SK-N-MC (cell line): ENCODE measurements at regions not wholly inside any gene's neighbourhood (a gene's known extent, or its start where the extent isn't known, plus 50 kb on each side); places are given as distances from the start of the nearest gene placed in this dataset.

Source experiments
- DNase-seq: peaks from one replicate; pipeline ENCODE4 v3.0.0-alpha.2; 2011; ENCODE audit warnings: low read depth, low spot score
- H3K27ac ChIP-seq: fragments of 200-600 bp; sonication (generic); 2 replicates; pipeline ENCODE4 v1.5.1; 2016; ENCODE audit warnings: mixed run types
- H3K36me3 ChIP-seq: fragments of 200-600 bp; sonication (generic); 2 replicates; pipeline ENCODE4 v1.6.1; 2017; ENCODE audit warnings: antibody characterized with exemption, low read length, mixed read lengths; ENCODE audit not compliant: insufficient read depth
- H3K4me3 ChIP-seq: fragments of 200-600 bp; sonication (generic); 2 replicates; pipeline ENCODE4 v1.5.1; 2016
- H3K9ac ChIP-seq: fragments of 200-600 bp; sonication (generic); 2 replicates; pipeline ENCODE4 v1.8.0; 2017; ENCODE audit warnings: mixed run types, mixed read lengths; ENCODE audit not compliant: insufficient read length
- H3K9me3 ChIP-seq: fragments of 200-600 bp; sonication (generic); 2 replicates; pipeline ENCODE4 v1.6.1; 2017; ENCODE audit warnings: low read depth, mild to moderate bottlenecking, antibody characterized with exemption, low read length, moderate library complexity, mixed read lengths
- EZH2 ChIP-seq: fragments of 200-600 bp; sonication (generic); IDR thresholded peaks from one replicate; pipeline ENCODE4 v1.6.1; 2017; ENCODE audit warnings: antibody characterized with exemption
- FOXP2 ChIP-seq: optimal IDR thresholded peaks from 2 replicates; pipeline ENCODE3; 2011; ENCODE audit warnings: mild to moderate bottlenecking, moderate library complexity; ENCODE audit not compliant: insufficient read depth; ENCODE audit errors: extremely low read length, control extremely low read depth
- POLR2AphosphoS5 ChIP-seq: IDR thresholded peaks from 2 replicates; pipeline ENCODE4 v1.6.1; 2012; ENCODE audit warnings: mild to moderate bottlenecking, low read depth, low read length, borderline replicate concordance

DNA sequence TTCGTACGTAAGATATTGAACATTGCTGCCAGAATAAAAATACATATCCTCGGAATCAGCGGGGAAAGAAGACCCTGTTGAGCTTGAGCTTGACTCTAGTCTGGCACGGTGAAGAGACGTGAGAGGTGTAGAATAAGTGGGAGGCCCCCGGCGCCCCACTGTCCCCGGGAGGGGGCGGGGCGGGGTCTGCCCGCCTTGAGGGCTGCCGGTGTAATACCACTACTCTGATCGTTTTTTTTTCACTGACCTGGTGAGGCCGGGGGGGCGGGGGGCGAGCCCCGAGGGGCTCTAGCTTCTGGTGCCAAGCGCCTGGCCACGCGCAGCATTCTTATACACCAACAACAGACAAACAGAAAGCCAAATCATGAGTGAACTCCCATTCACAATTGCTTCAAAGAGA, 324.0 kb upstream of the REG3G start:
- no peak overlapping the region for H3K27ac ChIP-seq
- H3K4me3 ChIP-seq, result no peak overlapping the region
- DNase-seq, result no peak
- H3K9ac ChIP-seq, result no peak overlapping the region
- no peaks in the 10 kb centered on the region for H3K9me3 ChIP-seq
- H3K36me3 ChIP-seq, result 0 out of 2 replicates have a peak, but pooled peaks cover 1% of the 10 kb centered on the region
- TF ChIP-seq EZH2, result no peak
- TF ChIP-seq POLR2AphosphoS5, result no peak

DNA sequence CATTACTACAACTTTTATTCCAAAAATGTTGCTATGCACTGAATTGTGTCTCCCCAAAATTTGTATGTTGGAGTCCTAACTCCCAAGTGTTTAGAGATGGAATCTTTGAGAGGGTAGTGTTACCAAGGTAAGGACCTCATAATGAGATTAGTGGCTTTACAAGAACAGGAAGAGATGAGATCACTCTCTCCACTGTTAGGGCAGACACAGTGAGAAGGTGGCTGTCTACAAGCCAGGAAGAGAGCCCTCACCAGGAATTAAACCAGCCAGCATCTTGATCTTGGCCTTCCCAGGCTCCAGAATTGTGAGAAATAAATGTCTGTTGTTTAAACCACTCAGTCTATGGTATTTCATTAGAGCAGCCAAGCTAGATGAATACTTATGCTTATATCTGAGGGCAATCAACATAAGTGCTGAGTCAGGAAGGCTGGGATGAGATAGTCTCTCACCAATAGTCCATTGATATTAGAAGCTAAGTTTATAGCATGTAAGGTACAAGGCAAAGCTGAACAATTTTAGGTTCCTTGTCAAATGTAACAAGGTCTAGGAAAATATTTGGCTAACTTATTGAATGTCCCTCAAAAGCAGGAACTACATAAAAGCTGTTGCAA, 317.6 kb upstream of the REG3G start:
- 0 out of 2 replicates have a peak overlapping the region, but pooled peaks have one; percentile 12 for H3K4me3 ChIP-seq
- H3K9ac ChIP-seq, result no peak overlapping the region
- H3K9me3 ChIP-seq, result peaks cover 2% of the 10 kb centered on the region; the same call in 1 of the 2 replicates
- peaks cover 10% of the 10 kb centered on the region for H3K36me3 ChIP-seq
- H3K27ac ChIP-seq, result peak overlapping the region; percentile 90
- TF ChIP-seq FOXP2 (no peak), EZH2 (no peak), POLR2AphosphoS5 (no peak; the same call in 1 of the 2 replicates)
- DNase-seq, result no peak

DNA sequence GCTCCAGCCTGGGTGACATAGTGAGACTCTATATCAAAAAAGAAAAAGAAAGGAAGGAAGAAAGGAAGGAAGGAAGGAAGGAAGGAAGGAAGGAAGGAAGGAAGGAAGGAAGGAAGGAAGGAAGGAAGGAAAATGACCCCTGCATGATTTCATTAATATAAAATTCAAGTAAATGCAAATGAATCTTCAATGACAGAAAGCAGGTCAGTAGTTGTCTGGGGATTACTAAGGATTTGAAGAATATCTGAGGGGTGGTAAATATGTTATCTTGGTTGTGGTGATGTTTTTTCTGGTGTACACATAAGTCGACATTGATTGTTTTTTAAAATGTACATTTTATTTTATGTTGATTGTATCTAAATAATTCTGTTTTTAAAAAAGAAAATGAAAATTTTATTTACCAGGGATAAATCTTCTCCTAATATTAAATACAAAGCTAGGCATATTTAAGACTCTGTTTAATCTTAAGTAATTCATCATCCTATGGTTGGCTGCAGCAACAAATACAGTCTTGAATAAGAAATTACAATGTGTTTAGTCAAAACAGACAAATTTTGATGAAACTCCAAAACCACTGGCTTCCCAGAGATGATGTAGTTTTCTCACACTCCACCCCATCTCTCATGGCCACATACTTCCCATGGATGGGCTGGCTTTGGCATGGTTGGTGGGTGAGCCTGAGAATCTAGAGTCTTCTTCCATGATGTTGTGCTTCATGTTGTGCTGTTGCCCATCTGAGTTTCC, 314.7 kb upstream of the REG3G start:
- Histone ChIP-seq H3K9me3 (peaks cover 2% of the 10 kb centered on the region; the same call in 1 of the 2 replicates), H3K27ac (peak overlapping the region; percentile 97), H3K36me3 (peaks cover 10% of the 10 kb centered on the region), H3K9ac (no peak overlapping the region), H3K4me3 (no peak overlapping the region)
- TF ChIP-seq POLR2AphosphoS5 (peak; percentile 42; the same call in 1 of the 2 replicates), FOXP2 (no peak), EZH2 (no peak)
- DNase-seq, result peak; percentile 81

DNA sequence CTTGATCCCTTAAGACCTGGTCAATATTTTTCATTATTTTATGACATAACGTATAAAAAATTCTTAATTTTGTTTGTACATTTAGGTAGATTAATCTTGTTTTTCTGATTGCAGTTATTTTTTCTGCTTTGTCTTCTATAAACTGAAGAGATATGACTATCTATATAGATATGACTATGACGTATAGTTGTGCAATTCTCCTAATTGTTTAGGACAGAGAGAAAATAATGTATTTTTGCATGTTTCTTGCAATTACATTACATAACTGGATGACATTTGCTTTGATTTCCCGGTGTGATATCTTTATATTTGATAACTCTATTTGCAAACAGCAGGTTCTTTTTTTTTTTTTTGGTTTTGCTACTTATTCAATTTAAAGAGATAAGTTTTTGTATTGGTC, 310.2 kb upstream of the REG3G start:
- peaks cover 2% of the 10 kb centered on the region; the same call in 1 of the 2 replicates for H3K9me3 ChIP-seq

DNA sequence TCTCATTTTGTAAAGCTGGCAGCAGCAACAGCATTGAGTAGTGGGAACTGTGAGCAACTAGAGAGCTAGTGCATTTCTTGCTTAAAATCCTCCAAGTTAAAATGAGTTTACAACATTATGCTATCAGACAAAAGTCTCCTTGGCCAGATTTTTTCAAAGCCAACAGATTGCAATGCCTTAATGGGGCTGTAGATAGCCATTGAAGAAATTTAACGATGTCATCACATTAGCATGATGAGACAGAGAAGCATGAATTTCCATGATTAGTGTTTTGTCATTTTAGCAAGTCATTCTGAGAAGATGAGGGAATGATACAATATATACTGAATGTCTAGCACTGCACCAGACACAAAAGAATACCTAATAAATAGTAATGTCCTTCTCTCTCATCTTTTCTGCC, 307.5 kb upstream of the REG3G start:
- Histone ChIP-seq H3K36me3 (no peaks in the 10 kb centered on the region), H3K27ac (no peak overlapping the region), H3K9ac (no peak overlapping the region), H3K9me3 (0 out of 2 replicates have a peak, but pooled peaks cover 3% of the 10 kb centered on the region), H3K4me3 (no peak overlapping the region)
- TF ChIP-seq POLR2AphosphoS5 (no peak), EZH2 (no peak), FOXP2 (no peak)
- DNase-seq, result no peak

More for the DNA sequence above, 310.2 kb upstream of the REG3G start:
- TF ChIP-seq FOXP2, result no peak
- TF ChIP-seq EZH2, result no peak
- TF ChIP-seq POLR2AphosphoS5, result no peak
- no peak overlapping the region for H3K9ac ChIP-seq
- H3K36me3 ChIP-seq, result no peaks in the 10 kb centered on the region; the same call in 1 of the 2 replicates
- H3K4me3 ChIP-seq, result no peak overlapping the region
- no peak for DNase-seq
- no peak overlapping the region for H3K27ac ChIP-seq

DNA sequence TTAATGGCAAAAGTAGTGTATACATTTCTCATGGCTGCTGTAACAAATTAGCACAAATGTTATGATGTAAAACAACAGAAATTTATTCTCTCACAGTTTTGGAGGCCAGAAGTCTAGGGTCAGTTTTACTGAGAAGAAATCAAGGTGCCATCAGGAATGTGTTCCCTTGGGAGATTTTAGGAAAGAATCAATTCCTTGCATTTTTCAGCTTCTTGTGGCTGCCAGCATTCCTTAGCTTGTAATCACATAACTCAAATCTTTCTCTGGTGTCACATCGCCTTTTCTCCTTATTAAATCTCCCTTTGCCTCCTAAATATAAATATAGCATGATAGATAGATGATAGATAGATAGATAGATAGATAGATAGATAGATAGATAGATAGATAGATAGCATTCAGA, 307.0 kb upstream of the REG3G start:
- H3K4me3 ChIP-seq, result no peak overlapping the region
- H3K9me3 ChIP-seq, result 0 out of 2 replicates have a peak, but pooled peaks cover 3% of the 10 kb centered on the region
- DNase-seq, result no peak
- TF ChIP-seq FOXP2 (no peak), POLR2AphosphoS5 (no peak), EZH2 (no peak)
- H3K36me3 ChIP-seq, result no peaks in the 10 kb centered on the region
- H3K9ac ChIP-seq, result no peak overlapping the region
- no peak overlapping the region for H3K27ac ChIP-seq

DNA sequence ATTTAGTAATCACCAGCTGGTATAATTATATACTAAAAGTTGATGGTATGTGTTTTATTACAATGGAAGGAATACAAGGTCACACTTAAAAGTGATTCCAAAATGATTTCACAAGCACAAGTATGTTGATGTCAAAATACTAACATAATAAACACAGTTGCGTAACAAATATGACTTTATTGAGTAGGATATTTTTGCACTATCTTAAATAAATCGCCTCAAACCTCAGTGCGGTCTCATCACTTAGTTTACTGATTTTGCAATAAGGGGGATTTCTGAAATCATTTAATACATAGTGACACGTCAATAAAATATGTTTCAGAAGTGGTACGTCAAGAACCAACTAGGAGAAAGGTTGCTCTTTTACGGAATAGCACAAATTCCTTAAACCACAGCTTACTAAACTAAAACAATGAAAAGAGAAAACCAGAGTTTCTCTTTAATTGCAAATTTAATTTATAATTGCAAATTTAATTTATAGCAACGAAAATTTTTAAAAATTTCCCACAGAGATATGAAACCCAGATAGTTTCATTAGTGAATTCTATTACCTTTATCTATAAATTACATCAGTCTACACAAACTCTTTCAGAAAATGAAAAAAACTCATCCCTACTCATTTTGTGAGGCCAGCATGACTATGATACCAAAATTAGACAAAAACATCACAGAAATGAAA, 304.0 kb upstream of the REG3G start:
- TF ChIP-seq FOXP2 (no peak), POLR2AphosphoS5 (no peak), EZH2 (no peak)
- Histone ChIP-seq H3K9ac (no peak overlapping the region), H3K27ac (0 out of 2 replicates have a peak overlapping the region, but pooled peaks have one; percentile 25), H3K36me3 (no peaks in the 10 kb centered on the region), H3K4me3 (no peak overlapping the region), H3K9me3 (0 out of 2 replicates have a peak, but pooled peaks cover 3% of the 10 kb centered on the region)
- DNase-seq, result no peak

DNA sequence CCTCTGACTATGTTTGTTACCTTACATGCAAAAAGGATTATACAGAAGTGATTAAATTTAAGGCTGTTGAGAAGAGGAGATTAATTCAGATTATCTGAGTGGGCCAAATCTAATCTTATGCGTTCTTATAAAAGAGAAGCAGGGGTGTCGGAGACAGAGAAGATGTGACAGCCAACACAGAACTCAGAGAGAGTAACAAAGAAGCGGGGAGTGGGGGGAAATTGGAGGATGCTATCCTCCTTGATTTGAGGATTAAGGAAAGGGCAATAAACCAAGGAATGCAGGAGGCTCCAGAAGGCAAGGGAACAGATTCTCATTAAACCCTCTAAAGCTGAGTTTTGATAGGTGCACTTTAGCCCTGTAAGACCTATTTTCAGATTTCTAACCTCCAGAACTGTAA, 291.3 kb upstream of the REG3G start:
- Histone ChIP-seq H3K9me3 (no peaks in the 10 kb centered on the region), H3K9ac (no peak overlapping the region), H3K4me3 (no peak overlapping the region), H3K36me3 (no peaks in the 10 kb centered on the region), H3K27ac (no peak overlapping the region)
- no peak for DNase-seq
- TF ChIP-seq FOXP2, result no peak
- no peak for TF ChIP-seq EZH2
- TF ChIP-seq POLR2AphosphoS5, result no peak
